Activated B cell treated with CpG ODN at 0.5 μM for 24 hours (primary cell): ENCODE measurements at regions not wholly inside any gene's neighbourhood (a gene's known extent, or its start where the extent isn't known, plus 50 kb on each side); places are given as distances from the start of the nearest gene placed in this dataset.

Source experiments
- ATAC-seq: fragments of 200-7000 bp; cut with Tn5 transposase; one replicate; pipeline ENCODE4 v1.10.0; 2021; ENCODE audit warnings: low read depth, mild to moderate bottlenecking, moderate library complexity
- CTCF ChIA-PET: fragments of 350-600 bp; sonication (Branson Sonifier 250); formaldehyde crosslinking; loops from one replicate; lab custom pipeline; 2021; ENCODE audit warnings: antibody characterized with exemption; lab: Charles Lee
- POLR2A ChIA-PET: fragments of 350-600 bp; sonication (Branson Sonifier 250); formaldehyde crosslinking; loops from one replicate; lab custom pipeline; 2021; ENCODE audit warnings: antibody characterized with exemption; lab: Charles Lee
- DNase-seq: peaks from one replicate; pipeline ENCODE4 v3.0.0; 2022
- H3K27ac Mint-ChIP-seq: one replicate; pipeline ENCODE4 v1.8.0; 2020; ENCODE audit warnings: mixed read lengths
- H3K27me3 Mint-ChIP-seq: one replicate; pipeline ENCODE4 v1.8.0; 2021; ENCODE audit warnings: mixed read lengths
- H3K36me3 Mint-ChIP-seq: one replicate; pipeline ENCODE4 v1.8.0; 2021; ENCODE audit warnings: low read depth, mixed read lengths
- H3K4me1 Mint-ChIP-seq: one replicate; pipeline ENCODE4 v1.8.0; 2021; ENCODE audit warnings: mixed read lengths
- H3K4me3 Mint-ChIP-seq: one replicate; pipeline ENCODE4 v1.8.0; 2020; ENCODE audit warnings: mild to moderate bottlenecking, mixed read lengths
- H3K9me3 Mint-ChIP-seq: one replicate; pipeline ENCODE4 v1.8.0; 2020; ENCODE audit warnings: mixed read lengths
- CTCF ChIP-seq: fragments of 200-600 bp; IDR thresholded peaks from one replicate; pipeline ENCODE4 v1.8.0; 2022; ENCODE audit warnings: antibody characterized with exemption, mild to moderate bottlenecking
- intact Hi-C: fragments of 100-400 bp; cut with micrococcal nuclease; formaldehyde crosslinking; loops from one replicate; pipeline ENCODE4 v1.15.1; 2024

DNA sequence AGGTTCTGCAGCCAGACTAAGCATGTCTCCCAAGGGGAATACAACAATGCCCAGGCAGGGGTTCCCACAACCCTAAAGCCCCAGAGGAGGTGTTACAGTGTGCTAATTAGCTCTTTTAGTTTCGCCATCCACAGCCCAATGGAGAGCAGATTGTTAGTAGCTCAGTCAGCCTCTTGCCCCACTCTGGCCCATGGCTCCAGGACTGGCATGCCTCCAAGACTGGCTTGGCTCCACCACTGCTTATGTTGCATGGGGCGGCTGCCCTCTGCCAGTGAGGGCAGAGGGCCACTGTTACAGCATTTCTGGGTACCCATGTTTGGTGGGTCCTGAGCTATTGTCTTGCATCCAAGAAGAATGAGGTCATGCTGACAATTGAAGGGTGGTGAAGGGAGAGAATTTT lies 231.1 kb upstream of the MDFIC2 start:
- ATAC-seq (no peak), DNase-seq (no peak)
- intact Hi-C loops, result no loop called here
- POLR2A ChIA-PET, result no interaction called here
- H3K9me3 Mint-ChIP-seq, result no peaks in the 10 kb centered on the region
- H3K27me3 Mint-ChIP-seq, result peaks cover 2% of the 10 kb centered on the region
- H3K36me3 Mint-ChIP-seq, result no peaks in the 10 kb centered on the region
- H3K27ac Mint-ChIP-seq, result no peak overlapping the region
- H3K4me1 Mint-ChIP-seq, result no peaks in the 10 kb centered on the region
- no peak overlapping the region for H3K4me3 Mint-ChIP-seq
- TF ChIP-seq CTCF, result no peak
- CTCF ChIA-PET, result no interaction called here

DNA sequence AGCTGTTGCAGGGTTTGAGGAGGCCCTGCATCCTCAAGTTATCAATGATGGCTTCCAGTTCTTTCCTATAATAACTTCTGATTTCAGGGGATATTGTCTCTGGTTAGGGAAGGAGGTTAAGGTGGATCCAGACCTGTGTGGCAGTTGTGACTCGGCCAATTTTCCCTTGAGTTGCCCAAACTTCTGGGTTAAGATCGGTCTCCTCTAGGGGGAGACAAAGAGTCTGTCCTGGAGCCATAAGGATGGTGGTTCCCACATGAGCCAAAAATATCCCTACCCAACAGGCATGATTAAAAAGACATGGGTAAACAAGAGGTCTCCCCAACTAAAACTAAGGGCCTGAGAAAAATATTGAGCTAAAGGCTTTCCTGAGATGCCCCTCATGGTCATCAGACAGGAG lies 227.5 kb upstream of the MDFIC2 start:
- ChIA-PET POLR2A (no interaction called here), CTCF (no interaction called here)
- no peak for TF ChIP-seq CTCF
- Mint-ChIP-seq H3K36me3 (no peaks in the 10 kb centered on the region), H3K27ac (no peak overlapping the region), H3K4me1 (no peaks in the 10 kb centered on the region), H3K9me3 (no peaks in the 10 kb centered on the region), H3K27me3 (peaks cover 12% of the 10 kb centered on the region), H3K4me3 (no peak overlapping the region)
- intact Hi-C loops, result no loop called here
- DNase-seq (no peak), ATAC-seq (no peak)

- H3K27me3 Mint-ChIP-seq, result peaks cover 10% of the 10 kb centered on the region
- ChIA-PET CTCF (interaction anchor here (2.1 kb wide), 1 partner anchor 1053 kb away, joined by 8 read pairs; no protein-coding TSS in a partner anchor), POLR2A (no interaction called here)
- DNase-seq, result no peak
- no peak for ATAC-seq
- no peak overlapping the region for H3K4me3 Mint-ChIP-seq
- intact Hi-C loops, result loop anchor here (5.0 kb wide), 2 partner anchors 539 to 974 kb away; no protein-coding TSS in a partner anchor
- H3K9me3 Mint-ChIP-seq, result no peaks in the 10 kb centered on the region
- H3K4me1 Mint-ChIP-seq, result no peaks in the 10 kb centered on the region
- TF ChIP-seq CTCF, result no peak
- H3K36me3 Mint-ChIP-seq, result no peaks in the 10 kb centered on the region
- H3K27ac Mint-ChIP-seq, result no peak overlapping the region
These were observed 220.4 kb upstream of the MDFIC2 start for GRCh38 chr3:70532806-70533205.

DNA sequence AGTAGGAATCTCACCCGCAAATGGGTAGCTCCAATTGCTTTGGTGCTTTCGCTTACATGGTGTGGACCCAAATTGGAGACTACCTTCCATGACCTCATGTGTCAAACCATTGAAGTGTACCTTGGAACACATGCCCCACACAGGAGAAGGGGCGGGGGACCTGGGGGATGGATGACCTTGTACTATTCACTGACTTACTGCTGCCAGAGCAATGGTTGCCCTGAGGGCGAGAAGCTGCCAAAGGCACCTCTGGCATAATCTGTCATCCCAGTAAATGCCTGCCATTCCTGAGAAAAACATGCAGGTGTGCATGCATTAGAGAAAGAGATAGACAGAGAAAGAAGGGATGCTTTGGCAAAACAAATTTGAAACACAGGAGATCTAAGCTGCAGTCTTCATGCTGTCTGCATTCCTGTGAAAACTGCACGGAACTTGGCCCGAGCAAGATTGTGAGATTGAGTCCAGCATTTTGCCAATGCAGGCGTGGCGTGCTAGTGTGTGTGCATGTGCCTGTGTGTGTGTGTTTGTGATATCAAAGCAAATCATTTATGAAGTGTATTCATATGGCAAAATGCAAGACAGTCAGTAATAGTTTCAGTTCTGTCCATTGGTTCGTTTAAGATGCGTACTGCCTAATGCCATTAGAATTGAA lies 219.5 kb upstream of the MDFIC2 start:
- POLR2A ChIA-PET, result interaction anchor here (0.6 kb wide), 1 partner anchor 1121 kb away, joined by 3 read pairs; no protein-coding TSS in a partner anchor
- no peaks in the 10 kb centered on the region for H3K9me3 Mint-ChIP-seq
- no peak overlapping the region for H3K27ac Mint-ChIP-seq
- no peak for DNase-seq
- no peaks in the 10 kb centered on the region for H3K36me3 Mint-ChIP-seq
- no peak overlapping the region for H3K4me3 Mint-ChIP-seq
- intact Hi-C loops, result loop anchor here (1.0 to 5.0 kb wide), 4 partner anchors 540 to 1121 kb away; no protein-coding TSS in a partner anchor
- no peaks in the 10 kb centered on the region for H3K4me1 Mint-ChIP-seq
- ATAC-seq, result no peak
- peaks cover 5% of the 10 kb centered on the region for H3K27me3 Mint-ChIP-seq
- no peak for TF ChIP-seq CTCF
- CTCF ChIA-PET, result interaction anchor here (0.9 to 2.1 kb wide), 3 partner anchors 772 to 1121 kb away, joined by 4 to 8 read pairs (median 6); no protein-coding TSS in a partner anchor

GRCh38 chr3:70531063-70531657 lies 218.7 kb upstream of the MDFIC2 start:
- POLR2A ChIA-PET, result interaction anchor here (0.6 kb wide), 1 partner anchor 1122 kb away, joined by 3 read pairs; no protein-coding TSS in a partner anchor
- Mint-ChIP-seq H3K27ac (no peak overlapping the region), H3K9me3 (no peaks in the 10 kb centered on the region), H3K36me3 (no peaks in the 10 kb centered on the region), H3K27me3 (no peaks in the 10 kb centered on the region), H3K4me1 (no peaks in the 10 kb centered on the region), H3K4me3 (no peak overlapping the region)
- DNase-seq, result no peak
- TF ChIP-seq CTCF, result no peak
- intact Hi-C loops, result loop anchor here (1.0 to 5.0 kb wide), 4 partner anchors 541 to 1122 kb away; no protein-coding TSS in a partner anchor
- CTCF ChIA-PET, result interaction anchor here (0.7 to 2.1 kb wide), 4 partner anchors 20 to 1122 kb away, joined by 3 to 8 read pairs (median 5); no protein-coding TSS in a partner anchor
- ATAC-seq, result no peak
